GM12878 (cell line): ENCODE measurements at regions not wholly inside any gene's neighbourhood (a gene's known extent, or its start where the extent isn't known, plus 50 kb on each side); places are given as distances from the start of the nearest gene placed in this dataset.

Experiments
- ATAC-seq: fragments of 200-7000 bp; cut with Tn5 transposase; 3 replicates; pipeline ENCODE4 v1.9.1; 2020; ENCODE audit warnings: mild to moderate bottlenecking, moderate library complexity
- BruUV-seq: library from RNA; stranded (reverse); fragments of 400-500 nt; replicated peaks from 2 replicates; lab custom pipeline; 2021; lab: Mats Ljungman, UMichigan
- CTCF ChIA-PET: fragments of 300-600 bp; sonication (Branson Sonifier 250); formaldehyde crosslinking; extraction: SDS; loops from one replicate; lab custom pipeline; 2021; ENCODE audit warnings: inconsistent platforms; lab: Yijun Ruan, JAX
- POLR2A ChIA-PET: fragments of 350-600 bp; formaldehyde crosslinking; extraction: SDS; loops from one replicate; lab custom pipeline; 2021; ENCODE audit warnings: inconsistent platforms; lab: Charles Lee
- RAD21 ChIA-PET: fragments of 300-600 bp; sonication (Branson Sonifier 250); formaldehyde crosslinking; loops from one replicate; lab custom pipeline; 2023; ENCODE audit warnings: antibody characterized with exemption; ENCODE audit not compliant: unreplicated experiment; lab: Charles Lee
- SMC1A ChIA-PET: fragments of 300-600 bp; sonication (Branson Sonifier 250); formaldehyde crosslinking; loops from one replicate; lab custom pipeline; 2023; ENCODE audit not compliant: unreplicated experiment, uncharacterized antibody; lab: Charles Lee
- DNase-seq: peaks from one replicate; pipeline ENCODE4 v3.0.0-alpha.2; 2011; ENCODE audit warnings: low read depth, low spot score
- FAIRE-seq: peaks from 3 replicates; lab custom pipeline; 2011; peaks lifted over from hg19 to GRCh38; lab: Jason Lieb, UNC
- H2AFZ ChIP-seq: 2 replicates; pipeline ENCODE4 v1.6.0; 2011; ENCODE audit warnings: low read depth, low read length, control low read depth; ENCODE audit not compliant: control insufficient read depth
- H3K27ac ChIP-seq: 2 replicates; pipeline ENCODE4 v1.5.1; 2011; ENCODE audit warnings: control low read depth; ENCODE audit not compliant: control insufficient read depth, insufficient read depth
- H3K27me3 ChIP-seq, 2 experiments: replicated peaks in 1 of 2; 2 replicates each; pipeline versions ENCODE4 v1.6.0 to v1.6.1; 2011; ENCODE audit warnings: low read length in 1 of 2; ENCODE audit not compliant: control insufficient read depth in 2 of 2, insufficient read depth in 2 of 2
- H3K36me3 ChIP-seq, 2 experiments: 2 replicates each; pipeline ENCODE4 v1.5.1; 2011; ENCODE audit warnings: low read length in 1 of 2; ENCODE audit not compliant: control insufficient read depth in 2 of 2, insufficient read depth in 2 of 2
- H3K4me1 ChIP-seq: 2 replicates; pipeline ENCODE4 v1.6.1; 2011; ENCODE audit warnings: mild to moderate bottlenecking, low read length, moderate library complexity, mixed read lengths; ENCODE audit not compliant: control insufficient read depth, insufficient read depth
- H3K4me2 ChIP-seq: 2 replicates; pipeline ENCODE4 v1.6.0; 2011; ENCODE audit warnings: control low read depth; ENCODE audit not compliant: control insufficient read depth, insufficient read depth
- H3K4me3 ChIP-seq: fragments of 200-600 bp; sonication (generic); 2 replicates; pipeline ENCODE4 v1.5.1; 2016
- H3K79me2 ChIP-seq: 2 replicates; pipeline ENCODE4 v1.6.0; 2011; ENCODE audit warnings: low read length; ENCODE audit not compliant: control insufficient read depth, insufficient read depth
- H3K9ac ChIP-seq: 2 replicates; pipeline ENCODE4 v1.8.0; 2011; ENCODE audit warnings: low read length, control low read depth, mixed read lengths; ENCODE audit not compliant: control insufficient read depth, insufficient read depth
- H3K9me3 ChIP-seq: replicated peaks from 3 replicates; pipeline ENCODE4 v1.5.1; 2011; ENCODE audit warnings: mild to moderate bottlenecking, low read length; ENCODE audit not compliant: control insufficient read depth, insufficient read depth
- H4K20me1 ChIP-seq: 2 replicates; pipeline ENCODE4 v1.6.0; 2011; ENCODE audit not compliant: control insufficient read depth, insufficient read depth
- CBFB ChIP-seq: IDR thresholded peaks from 2 replicates; pipeline ENCODE4 v1.6.1; 2016; ENCODE audit warnings: antibody characterized with exemption, low read depth
- CEBPZ ChIP-seq: fragments of 150-350 bp; IDR thresholded peaks from 2 replicates; pipeline ENCODE4 v1.6.1; 2016; ENCODE audit warnings: low read depth, low read length
- GABPA ChIP-seq: IDR thresholded peaks from 2 replicates; pipeline ENCODE4 v1.6.1; 2014; ENCODE audit warnings: antibody characterized with exemption, low read depth, mild to moderate bottlenecking, inconsistent platforms
- NFYB ChIP-seq: IDR thresholded peaks from 2 replicates; pipeline ENCODE4 v1.6.1; 2011; ENCODE audit warnings: low read depth, mild to moderate bottlenecking, low read length, improper control_type of control experiment, moderate library complexity; ENCODE audit not compliant: insufficient read depth
- NR2F1 ChIP-seq: fragments of 450-650 bp; conservative IDR thresholded peaks from 2 replicates; pipeline ENCODE4 v1.6.1; 2017; ENCODE audit warnings: mild to moderate bottlenecking
- POLR2A ChIP-seq: IDR thresholded peaks from 2 replicates; pipeline ENCODE4 v1.6.1; 2011; ENCODE audit warnings: low read depth, mild to moderate bottlenecking, low read length
- STAT3 ChIP-seq: IDR thresholded peaks from 2 replicates; pipeline ENCODE4 v1.6.1; 2011; ENCODE audit warnings: low read depth, low read length, improper control_type of control experiment
- WGBS: methylation state at CpG from one replicate; pipeline ENCODE4 v1.1.6; 2016; ENCODE audit warnings: low lambda C conversion rate; ENCODE audit not compliant: insufficient replicate concordance, insufficient coverage; ENCODE audit errors: missing lambda C conversion rate; 5-methylcytosine and 5-hydroxymethylcytosine counted together
- in situ Hi-C: fragments of 300-500 bp; cut with MboI; formaldehyde crosslinking; loops from 9 replicates; pipeline ENCODE4 v1.14.3; 2018; ENCODE audit warnings: mixed read lengths
- intact Hi-C: fragments of 100-400 bp; cut with micrococcal nuclease; formaldehyde crosslinking; loops from one replicate; pipeline ENCODE4 v1.14.2; 2022; ENCODE audit not compliant: unreplicated experiment
- TF ChIP-seq, protein P1 (sequence below): fragments of 450-650 bp; formaldehyde crosslinking; IDR thresholded peaks from 2 replicates; pipeline ENCODE4 v1.5.0; 2022; ENCODE audit warnings: mild to moderate bottlenecking, missing genetic modification characterization
- TF ChIP-seq, protein P2 (sequence below): fragments of 450-650 bp; IDR thresholded peaks from 2 replicates; pipeline ENCODE4 v1.6.1; 2017; ENCODE audit warnings: low read depth, mild to moderate bottlenecking, moderate library complexity
- TF ChIP-seq, protein P3 (sequence below): IDR thresholded peaks from 2 replicates; pipeline ENCODE4 v1.6.1; 2012; ENCODE audit warnings: low read depth, low read length, improper control_type of control experiment

DNA sequence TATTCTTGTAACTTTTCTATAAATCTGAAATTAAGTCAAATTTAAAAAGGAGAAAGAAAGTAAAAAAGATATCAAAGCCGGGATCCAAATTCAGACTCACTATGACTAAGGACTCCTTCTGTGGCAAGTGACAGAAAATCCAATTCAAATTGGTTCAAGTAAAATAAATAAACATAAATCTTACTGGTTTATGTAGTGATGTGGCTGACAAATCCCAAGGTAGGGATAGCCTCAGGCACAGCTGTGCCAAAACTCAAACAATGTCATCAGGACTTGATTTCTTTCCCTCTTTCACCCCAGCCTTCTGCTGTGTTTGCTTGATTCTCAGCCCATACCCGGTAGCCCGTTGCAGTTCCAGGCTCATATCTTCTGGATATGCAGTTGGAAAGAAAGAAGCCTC lies 284.6 kb downstream of the SP3 start:
- TF ChIP-seq, protein P1, sequence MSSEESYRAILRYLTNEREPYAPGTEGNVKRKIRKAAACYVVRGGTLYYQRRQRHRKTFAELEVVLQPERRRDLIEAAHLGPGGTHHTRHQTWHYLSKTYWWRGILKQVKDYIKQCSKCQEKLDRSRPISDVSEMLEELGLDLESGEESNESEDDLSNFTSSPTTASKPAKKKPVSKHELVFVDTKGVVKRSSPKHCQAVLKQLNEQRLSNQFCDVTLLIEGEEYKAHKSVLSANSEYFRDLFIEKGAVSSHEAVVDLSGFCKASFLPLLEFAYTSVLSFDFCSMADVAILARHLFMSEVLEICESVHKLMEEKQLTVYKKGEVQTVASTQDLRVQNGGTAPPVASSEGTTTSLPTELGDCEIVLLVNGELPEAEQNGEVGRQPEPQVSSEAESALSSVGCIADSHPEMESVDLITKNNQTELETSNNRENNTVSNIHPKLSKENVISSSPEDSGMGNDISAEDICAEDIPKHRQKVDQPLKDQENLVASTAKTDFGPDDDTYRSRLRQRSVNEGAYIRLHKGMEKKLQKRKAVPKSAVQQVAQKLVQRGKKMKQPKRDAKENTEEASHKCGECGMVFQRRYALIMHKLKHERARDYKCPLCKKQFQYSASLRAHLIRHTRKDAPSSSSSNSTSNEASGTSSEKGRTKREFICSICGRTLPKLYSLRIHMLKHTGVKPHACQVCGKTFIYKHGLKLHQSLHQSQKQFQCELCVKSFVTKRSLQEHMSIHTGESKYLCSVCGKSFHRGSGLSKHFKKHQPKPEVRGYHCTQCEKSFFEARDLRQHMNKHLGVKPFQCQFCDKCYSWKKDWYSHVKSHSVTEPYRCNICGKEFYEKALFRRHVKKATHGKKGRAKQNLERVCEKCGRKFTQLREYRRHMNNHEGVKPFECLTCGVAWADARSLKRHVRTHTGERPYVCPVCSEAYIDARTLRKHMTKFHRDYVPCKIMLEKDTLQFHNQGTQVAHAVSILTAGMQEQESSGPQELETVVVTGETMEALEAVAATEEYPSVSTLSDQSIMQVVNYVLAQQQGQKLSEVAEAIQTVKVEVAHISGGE (CRISPR knock-in tag) = no peak
- TF ChIP-seq, protein P2, sequence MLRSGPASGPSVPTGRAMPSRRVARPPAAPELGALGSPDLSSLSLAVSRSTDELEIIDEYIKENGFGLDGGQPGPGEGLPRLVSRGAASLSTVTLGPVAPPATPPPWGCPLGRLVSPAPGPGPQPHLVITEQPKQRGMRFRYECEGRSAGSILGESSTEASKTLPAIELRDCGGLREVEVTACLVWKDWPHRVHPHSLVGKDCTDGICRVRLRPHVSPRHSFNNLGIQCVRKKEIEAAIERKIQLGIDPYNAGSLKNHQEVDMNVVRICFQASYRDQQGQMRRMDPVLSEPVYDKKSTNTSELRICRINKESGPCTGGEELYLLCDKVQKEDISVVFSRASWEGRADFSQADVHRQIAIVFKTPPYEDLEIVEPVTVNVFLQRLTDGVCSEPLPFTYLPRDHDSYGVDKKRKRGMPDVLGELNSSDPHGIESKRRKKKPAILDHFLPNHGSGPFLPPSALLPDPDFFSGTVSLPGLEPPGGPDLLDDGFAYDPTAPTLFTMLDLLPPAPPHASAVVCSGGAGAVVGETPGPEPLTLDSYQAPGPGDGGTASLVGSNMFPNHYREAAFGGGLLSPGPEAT = no peak
- no peak for TF ChIP-seq GABPA
- no peak for TF ChIP-seq POLR2A
- TF ChIP-seq NR2F1 = no peak
- no peak for TF ChIP-seq NFYB
- TF ChIP-seq, protein P3, sequence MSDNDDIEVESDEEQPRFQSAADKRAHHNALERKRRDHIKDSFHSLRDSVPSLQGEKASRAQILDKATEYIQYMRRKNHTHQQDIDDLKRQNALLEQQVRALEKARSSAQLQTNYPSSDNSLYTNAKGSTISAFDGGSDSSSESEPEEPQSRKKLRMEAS = no peak
- TF ChIP-seq CEBPZ = no peak
- no peak for TF ChIP-seq CBFB
- no peak for TF ChIP-seq STAT3
- Histone ChIP-seq H3K4me1 (no peaks in the 10 kb centered on the region), H3K27me3 (no peaks in the 10 kb centered on the region), H3K9me3 (no peaks in the 10 kb centered on the region), H3K4me3 (no peak overlapping the region), H3K27ac (no peak overlapping the region), H3K4me2 (no peak overlapping the region), H3K79me2 (no peaks in the 10 kb centered on the region), H3K9ac (no peak overlapping the region), H3K36me3 (no peaks in the 10 kb centered on the region), H2AFZ (no peak overlapping the region), H4K20me1 (no peaks in the 10 kb centered on the region)
- ATAC-seq (no peak), DNase-seq (no peak), FAIRE-seq (no peak)
- ChIA-PET RAD21 (no interaction called here), SMC1A (no interaction called here), CTCF (no interaction called here), POLR2A (no interaction called here)
- no TSS peak for BruUV-seq
- intact Hi-C loops = no loop called here
- 36% methylated on average over 3 of the region's 3 CpGs for WGBS
- in situ Hi-C loops = no loop called here
